Mesenchymal stem cell (in vitro differentiated cells and primary cell): ENCODE measurements at regions not wholly inside any gene's neighbourhood (a gene's known extent, or its start where the extent isn't known, plus 50 kb on each side); places are given as distances from the start of the nearest gene placed in this dataset.

Source experiments
- DNase-seq: peaks from one replicate; pipeline ENCODE4 v3.0.0-alpha.2; 2013
- H2AFZ ChIP-seq: one replicate; pipeline ENCODE4 v1.6.1; 2013; ENCODE audit warnings: low read depth, mild to moderate bottlenecking, control low read depth, inconsistent platforms, low read length, moderate library complexity
- H2AK5ac ChIP-seq: 2 replicates; pipeline ENCODE4 v1.6.1; 2013; ENCODE audit warnings: low read length, moderate library complexity, mild to moderate bottlenecking, inconsistent platforms; ENCODE audit not compliant: severe bottlenecking
- H2BK120ac ChIP-seq: one replicate; pipeline ENCODE4 v1.6.1; 2013; ENCODE audit warnings: low read depth, mild to moderate bottlenecking, inconsistent platforms, low read length, moderate library complexity
- H2BK12ac ChIP-seq, 2 experiments: one replicate each; pipeline ENCODE4 v1.6.1; 2013; ENCODE audit warnings: inconsistent platforms in 2 of 2, low read length in 2 of 2, mild to moderate bottlenecking in 2 of 2, moderate library complexity in 2 of 2, control low read depth in 1 of 2
- H2BK15ac ChIP-seq: one replicate; pipeline ENCODE4 v1.6.1; 2013; ENCODE audit warnings: mild to moderate bottlenecking, low read depth, inconsistent platforms; ENCODE audit not compliant: poor library complexity, severe bottlenecking
- H2BK5ac ChIP-seq: 2 replicates; pipeline ENCODE4 v1.6.1; 2013; ENCODE audit warnings: low read depth, mild to moderate bottlenecking, low read length, control low read depth, inconsistent platforms; ENCODE audit not compliant: poor library complexity, severe bottlenecking
- H3K14ac ChIP-seq, 2 experiments: one replicate each; pipeline ENCODE4 v1.6.1; 2013; ENCODE audit warnings: inconsistent platforms in 2 of 2, low read length in 2 of 2, control low read depth in 1 of 2, mild to moderate bottlenecking in 1 of 2, moderate library complexity in 1 of 2
- H3K18ac ChIP-seq, 2 experiments: one replicate each; pipeline ENCODE4 v1.6.1; 2013; ENCODE audit warnings: inconsistent platforms in 2 of 2, low read length in 2 of 2, control low read depth in 1 of 2, low read depth in 1 of 2, mild to moderate bottlenecking in 1 of 2
- H3K23ac ChIP-seq, 2 experiments: one replicate each; pipeline ENCODE4 v1.6.1; 2013; ENCODE audit warnings: inconsistent platforms in 2 of 2, low read length in 2 of 2, mild to moderate bottlenecking in 2 of 2, moderate library complexity in 2 of 2, control low read depth in 1 of 2
- H3K27ac ChIP-seq: 2 replicates; pipeline ENCODE4 v1.5.1; 2013; ENCODE audit warnings: mild to moderate bottlenecking, moderate library complexity, low read length, control low read depth, inconsistent platforms; ENCODE audit not compliant: poor library complexity, severe bottlenecking
- H3K27me3 ChIP-seq, 2 experiments: 2 replicates each; pipeline versions ENCODE4 v1.6.1 to v1.7.0; 2013; ENCODE audit warnings: low read length in 2 of 2, mild to moderate bottlenecking in 2 of 2, moderate library complexity in 2 of 2, control low read depth in 1 of 2, inconsistent platforms in 1 of 2; ENCODE audit not compliant: control insufficient read depth in 1 of 2, insufficient read depth in 1 of 2
- H3K36me3 ChIP-seq, 2 experiments: 2 replicates each; pipeline versions ENCODE4 v1.6.1 to v1.7.0; 2013; ENCODE audit warnings: low read length in 2 of 2, control low read depth in 1 of 2, inconsistent platforms in 1 of 2, low read depth in 1 of 2, mild to moderate bottlenecking in 1 of 2; ENCODE audit not compliant: insufficient read depth in 2 of 2, control insufficient read depth in 1 of 2
- H3K4ac ChIP-seq, 2 experiments: one replicate each; pipeline ENCODE4 v1.6.1; 2013; ENCODE audit warnings: inconsistent platforms in 2 of 2, low read length in 2 of 2, mild to moderate bottlenecking in 2 of 2, moderate library complexity in 2 of 2, control low read depth in 1 of 2, low read depth in 1 of 2
- H3K4me1 ChIP-seq: 2 replicates; pipeline ENCODE4 v1.6.1; 2013; ENCODE audit warnings: low read depth, low read length, control low read depth; ENCODE audit not compliant: control insufficient read depth, insufficient read depth
- H3K4me2 ChIP-seq: 2 replicates; pipeline ENCODE4 v1.6.1; 2013; ENCODE audit warnings: low read length, mild to moderate bottlenecking, inconsistent platforms; ENCODE audit not compliant: poor library complexity, severe bottlenecking
- H3K4me3 ChIP-seq, 2 experiments: 2 replicates each; pipeline versions ENCODE4 v1.5.1 to v1.7.0; 2013; ENCODE audit warnings: low read length in 2 of 2, mild to moderate bottlenecking in 2 of 2, control low read depth in 1 of 2, low read depth in 1 of 2; ENCODE audit not compliant: insufficient read depth in 1 of 2
- H3K79me1 ChIP-seq: replicated peaks from 2 replicates; pipeline ENCODE4 v1.6.1; 2013; ENCODE audit warnings: mild to moderate bottlenecking, control low read depth, low read length, inconsistent platforms; ENCODE audit not compliant: poor library complexity, severe bottlenecking
- H3K9ac ChIP-seq: 2 replicates; pipeline ENCODE4 v1.7.0; 2013; ENCODE audit warnings: mild to moderate bottlenecking, low read length, moderate library complexity
- H3K9me3 ChIP-seq: 2 replicates; pipeline ENCODE4 v1.7.0; 2013; ENCODE audit warnings: mild to moderate bottlenecking, low read length; ENCODE audit not compliant: control insufficient read depth
- H4K8ac ChIP-seq: one replicate; pipeline ENCODE4 v1.6.1; 2013; ENCODE audit warnings: inconsistent platforms, mild to moderate bottlenecking, low read length, moderate library complexity
- H4K91ac ChIP-seq: one replicate; pipeline ENCODE4 v1.6.1; 2013; ENCODE audit warnings: mild to moderate bottlenecking, low read length, inconsistent platforms
- WGBS: methylation state at CpG from one replicate; pipeline ENCODE4 v1.1.7; 2013; ENCODE audit warnings: mixed read lengths; 5-methylcytosine and 5-hydroxymethylcytosine counted together

DNA sequence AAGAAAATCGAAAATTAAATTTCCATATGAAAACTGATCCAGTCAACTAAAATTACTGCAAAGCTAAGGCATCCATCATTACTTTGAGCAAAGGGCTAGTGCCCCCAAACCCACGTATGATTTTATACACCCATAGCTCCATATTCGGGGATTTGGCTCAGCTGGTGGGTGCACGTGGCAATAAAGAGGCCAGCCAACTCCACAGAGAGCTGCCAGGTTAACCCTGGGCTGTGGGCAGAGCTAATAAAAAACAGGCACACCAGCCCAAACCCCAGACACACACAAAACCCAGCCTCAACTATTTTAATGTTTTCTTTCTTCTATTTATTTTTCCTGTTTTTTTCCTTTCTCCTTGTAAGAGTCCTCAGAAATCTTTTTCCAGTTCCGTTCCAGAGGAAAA lies 151.3 kb upstream of the SOX11 start:
- Histone ChIP-seq H3K27ac (no peak overlapping the region), H3K9ac (no peak overlapping the region), H3K4me3 (no peak overlapping the region), H3K79me1 (no peaks in the 10 kb centered on the region), H4K91ac (no peak overlapping the region), H3K18ac (no peak overlapping the region), H3K4me1 (peaks cover 7% of the 10 kb centered on the region), H3K4ac (no peak overlapping the region), H2BK5ac (no peak overlapping the region), H2BK15ac (no peak overlapping the region), H3K36me3 (no peaks in the 10 kb centered on the region), H3K27me3 (no peaks in the 10 kb centered on the region), H2BK12ac (no peak overlapping the region), H2AFZ (no peak overlapping the region), H3K14ac (no peak overlapping the region), H2AK5ac (no peak overlapping the region), H4K8ac (no peak overlapping the region), H3K23ac (no peak overlapping the region), H3K4me2 (no peak overlapping the region), H2BK120ac (no peak overlapping the region), H3K9me3 (peaks cover 31% of the 10 kb centered on the region)
- no peak for DNase-seq
- 82% methylated on average over 4 of the region's 5 CpGs for WGBS

DNA sequence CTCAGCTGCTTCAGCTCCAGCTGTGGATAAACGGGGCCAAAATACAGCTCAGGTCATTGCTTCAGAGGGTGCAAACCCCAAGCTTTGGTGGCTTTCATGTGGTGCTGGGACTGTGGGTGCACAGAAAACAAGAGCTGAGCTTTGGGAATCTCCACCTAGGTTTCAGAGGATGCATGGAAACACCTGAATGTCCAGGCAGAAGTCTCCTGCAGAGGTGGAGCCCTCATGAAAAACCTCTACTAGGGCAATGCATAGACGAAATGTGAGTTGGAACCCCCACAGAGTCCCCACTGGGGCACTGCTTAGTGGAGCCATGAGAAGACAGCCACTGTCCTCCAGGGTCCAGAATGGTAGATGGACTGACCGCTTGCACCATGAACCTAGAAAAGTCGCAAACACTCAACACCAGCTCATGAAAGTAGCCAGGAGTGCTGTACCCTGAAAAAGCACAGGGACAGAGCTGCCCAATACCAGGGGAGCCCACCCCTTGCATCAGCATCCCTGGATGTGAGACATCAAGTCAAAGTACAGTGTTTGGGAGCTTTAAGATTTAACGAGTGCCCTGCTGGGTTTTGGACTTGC lies 147.9 kb upstream of the SOX11 start:
- Histone ChIP-seq H3K18ac (no peak overlapping the region), H2BK120ac (no peak overlapping the region), H3K4me1 (peaks cover 7% of the 10 kb centered on the region), H3K27me3 (no peaks in the 10 kb centered on the region), H3K14ac (no peak overlapping the region), H3K4me3 (no peak overlapping the region), H2AFZ (no peak overlapping the region), H3K23ac (no peak overlapping the region), H3K36me3 (no peaks in the 10 kb centered on the region), H2BK5ac (no peak overlapping the region), H4K91ac (no peak overlapping the region), H2BK12ac (no peak overlapping the region), H3K9ac (no peak overlapping the region), H2BK15ac (no peak overlapping the region), H3K79me1 (no peaks in the 10 kb centered on the region), H2AK5ac (no peak overlapping the region), H3K9me3 (peaks cover 35% of the 10 kb centered on the region), H3K4me2 (no peak overlapping the region), H3K27ac (no peak overlapping the region), H4K8ac (no peak overlapping the region), H3K4ac (no peak overlapping the region)
- WGBS, result 85% methylated on average over 5 of the region's 5 CpGs
- no peak for DNase-seq

DNA sequence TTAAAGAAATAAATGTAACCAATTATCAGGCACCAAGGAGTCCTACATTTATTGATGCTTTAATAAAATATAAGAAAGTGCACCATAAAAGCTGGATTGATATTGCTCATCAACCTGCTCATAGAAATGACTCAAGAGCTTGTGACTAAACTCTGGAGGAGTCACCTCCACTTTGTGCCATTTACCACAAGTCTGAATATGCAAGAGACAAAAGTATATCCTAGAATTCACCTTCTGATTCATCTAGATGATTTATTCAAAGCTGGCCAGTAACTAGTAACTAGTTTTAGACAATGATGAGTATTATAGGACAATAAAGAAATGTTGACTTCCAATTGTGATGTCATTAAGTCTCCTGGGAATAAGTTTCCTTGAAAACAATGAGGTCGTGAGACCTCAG lies 146.0 kb upstream of the SOX11 start:
- Histone ChIP-seq H3K23ac (no peak overlapping the region), H2BK120ac (no peak overlapping the region), H3K4ac (no peak overlapping the region), H2AK5ac (no peak overlapping the region), H3K18ac (no peak overlapping the region), H3K4me1 (peaks cover 4% of the 10 kb centered on the region), H3K27me3 (no peaks in the 10 kb centered on the region), H4K8ac (no peak overlapping the region), H2AFZ (no peak overlapping the region), H3K27ac (no peak overlapping the region), H2BK15ac (no peak overlapping the region), H3K14ac (no peak overlapping the region), H3K9ac (no peak overlapping the region), H2BK5ac (no peak overlapping the region), H3K9me3 (peaks cover 33% of the 10 kb centered on the region), H3K4me2 (no peak overlapping the region), H3K79me1 (no peaks in the 10 kb centered on the region), H4K91ac (no peak overlapping the region), H3K4me3 (no peak overlapping the region), H2BK12ac (no peak overlapping the region), H3K36me3 (no peaks in the 10 kb centered on the region)
- WGBS, result no CpG with 5 or more reads among the region's 1 CpG
- DNase-seq, result no peak

DNA sequence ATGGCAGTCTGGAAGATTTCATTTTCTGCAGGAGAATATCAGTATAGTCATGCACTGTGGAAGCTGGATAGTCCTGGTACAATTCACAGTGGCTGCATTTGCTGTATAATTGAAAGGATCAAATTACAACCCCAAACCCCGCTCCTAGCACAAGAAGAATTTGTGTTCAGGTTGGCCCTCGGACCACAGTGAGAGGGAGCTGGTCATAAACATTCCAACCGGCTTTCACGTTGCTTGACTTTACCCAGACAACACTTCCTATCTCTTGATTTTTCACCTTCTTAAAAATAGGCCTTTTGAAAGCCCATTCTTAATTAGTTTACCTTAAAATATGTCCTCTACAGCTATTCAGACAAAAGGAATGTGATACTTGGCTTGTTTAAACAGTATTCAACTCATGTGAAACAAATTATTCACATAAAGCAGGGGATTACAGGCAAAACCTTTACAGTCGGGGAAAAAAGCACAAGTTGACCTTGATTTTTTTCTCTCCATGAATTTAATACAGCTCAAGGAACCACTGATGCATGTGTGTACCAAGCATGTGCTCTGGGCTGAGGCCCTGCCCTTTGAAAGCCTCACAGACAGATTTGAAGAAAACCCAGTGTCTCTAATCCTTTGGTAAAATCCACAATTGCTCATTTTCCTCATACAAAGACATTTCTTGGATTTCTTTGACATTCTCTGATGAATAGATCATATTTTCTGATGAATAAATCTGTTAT lies 143.0 kb upstream of the SOX11 start:
- Histone ChIP-seq H4K8ac (no peak overlapping the region), H2BK15ac (no peak overlapping the region), H2AFZ (no peak overlapping the region), H3K4me2 (no peak overlapping the region), H3K27me3 (no peaks in the 10 kb centered on the region), H3K36me3 (no peaks in the 10 kb centered on the region), H3K4me3 (no peak overlapping the region), H3K18ac (no peak overlapping the region), H3K79me1 (no peaks in the 10 kb centered on the region), H4K91ac (no peak overlapping the region), H2AK5ac (no peak overlapping the region), H3K9ac (no peak overlapping the region), H2BK5ac (no peak overlapping the region), H3K27ac (peak overlapping the region; percentile 85), H2BK120ac (no peak overlapping the region), H3K4me1 (peaks cover 4% of the 10 kb centered on the region), H3K9me3 (peaks cover 7% of the 10 kb centered on the region), H3K23ac (no peak overlapping the region), H3K4ac (no peak overlapping the region), H2BK12ac (no peak overlapping the region), H3K14ac (no peak overlapping the region)
- WGBS, result 10% methylated on average over 5 of the region's 5 CpGs
- peak; percentile 14 for DNase-seq
